Fibroblast of lung (primary cell): ENCODE measurements at regions not wholly inside any gene's neighbourhood (a gene's known extent, or its start where the extent isn't known, plus 50 kb on each side); places are given as distances from the start of the nearest gene placed in this dataset.

Experiments used
- EZH2 ChIP-seq: IDR thresholded peaks from 2 replicates; pipeline ENCODE4 v1.5.1; 2012; ENCODE audit warnings: low read length, control low read depth, mild to moderate bottlenecking; ENCODE audit errors: missing control alignments
- TF ChIP-seq, protein P1 (sequence below), 2 donors: IDR thresholded peaks in 1 of 2; conservative IDR thresholded peaks in 1 of 2; 1 replicate in 1 of 2; 2 replicates in 1 of 2; pipeline ENCODE4 v1.5.1; 2011 to 2012; ENCODE audit warnings: low read length in 2 of 2, control low read depth in 1 of 2, inconsistent platforms in 1 of 2, low read depth in 1 of 2, mild to moderate bottlenecking in 1 of 2

DNA sequence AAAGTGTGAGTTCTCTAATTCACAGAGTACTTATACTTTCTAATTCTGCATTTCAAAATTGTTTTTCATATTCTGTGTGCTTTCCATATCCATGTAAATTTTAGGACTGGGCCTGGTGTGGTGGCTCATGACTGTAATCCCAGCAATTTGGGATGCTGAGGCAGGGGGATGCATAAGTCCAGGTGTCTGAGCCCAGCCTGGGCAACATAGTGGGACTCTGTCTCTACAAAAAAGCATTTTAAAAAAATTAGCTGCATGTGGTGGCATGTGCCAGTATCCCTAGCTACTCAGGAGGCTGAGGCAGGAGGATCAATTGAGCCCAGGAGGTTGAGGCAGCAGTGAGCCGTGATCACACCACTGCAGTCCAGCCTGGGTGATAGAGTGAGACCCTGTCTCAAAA lies 382.6 kb upstream of the AKR1E2 start:
- no peak for TF ChIP-seq EZH2
- TF ChIP-seq, protein P1, sequence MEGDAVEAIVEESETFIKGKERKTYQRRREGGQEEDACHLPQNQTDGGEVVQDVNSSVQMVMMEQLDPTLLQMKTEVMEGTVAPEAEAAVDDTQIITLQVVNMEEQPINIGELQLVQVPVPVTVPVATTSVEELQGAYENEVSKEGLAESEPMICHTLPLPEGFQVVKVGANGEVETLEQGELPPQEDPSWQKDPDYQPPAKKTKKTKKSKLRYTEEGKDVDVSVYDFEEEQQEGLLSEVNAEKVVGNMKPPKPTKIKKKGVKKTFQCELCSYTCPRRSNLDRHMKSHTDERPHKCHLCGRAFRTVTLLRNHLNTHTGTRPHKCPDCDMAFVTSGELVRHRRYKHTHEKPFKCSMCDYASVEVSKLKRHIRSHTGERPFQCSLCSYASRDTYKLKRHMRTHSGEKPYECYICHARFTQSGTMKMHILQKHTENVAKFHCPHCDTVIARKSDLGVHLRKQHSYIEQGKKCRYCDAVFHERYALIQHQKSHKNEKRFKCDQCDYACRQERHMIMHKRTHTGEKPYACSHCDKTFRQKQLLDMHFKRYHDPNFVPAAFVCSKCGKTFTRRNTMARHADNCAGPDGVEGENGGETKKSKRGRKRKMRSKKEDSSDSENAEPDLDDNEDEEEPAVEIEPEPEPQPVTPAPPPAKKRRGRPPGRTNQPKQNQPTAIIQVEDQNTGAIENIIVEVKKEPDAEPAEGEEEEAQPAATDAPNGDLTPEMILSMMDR (conservative IDR thresholded peaks at IDR 0.05 in 1 of 2, IDR thresholded peaks at IDR 0.05 in 1 of 2; ENCODE audit: low read depth in 1 of 2, low read length in 2 of 2): no peak
